KG1 (cell line): ENCODE measurements at regions not wholly inside any gene's neighbourhood (a gene's known extent, or its start where the extent isn't known, plus 50 kb on each side); places are given as distances from the start of the nearest gene placed in this dataset.
"Not testable (repeated sequence)": the region's sequence is repeated elsewhere in the genome, so short reads cannot be mapped to it uniquely, and the experiment has no call there.

Source experiments
- DNase-seq: peaks from one replicate; lab custom pipeline; 2025; lab: John Stamatoyannopoulos, UW

DNA sequence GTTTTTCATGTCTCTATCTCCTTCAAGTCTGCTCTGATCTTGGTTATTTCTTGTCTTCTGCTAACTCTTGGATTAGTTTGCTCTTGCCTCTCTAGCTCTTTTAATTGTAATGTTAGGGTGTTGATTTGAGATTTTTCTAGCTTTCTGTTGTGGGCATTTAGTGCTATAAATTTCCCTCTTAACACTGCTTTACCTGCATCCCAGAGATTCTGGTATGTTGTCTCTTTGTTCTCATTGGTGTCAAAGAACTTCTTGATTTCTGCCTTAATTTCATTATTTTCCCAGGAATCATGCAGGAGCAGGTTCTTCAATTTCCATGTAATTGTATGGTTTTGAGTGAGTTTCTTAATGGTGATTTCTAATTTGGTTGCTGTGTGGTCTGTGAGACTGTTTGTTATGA, 128.5 kb upstream of the ZNF267 start:
- not testable (repeated sequence) for DNase-seq

DNA sequence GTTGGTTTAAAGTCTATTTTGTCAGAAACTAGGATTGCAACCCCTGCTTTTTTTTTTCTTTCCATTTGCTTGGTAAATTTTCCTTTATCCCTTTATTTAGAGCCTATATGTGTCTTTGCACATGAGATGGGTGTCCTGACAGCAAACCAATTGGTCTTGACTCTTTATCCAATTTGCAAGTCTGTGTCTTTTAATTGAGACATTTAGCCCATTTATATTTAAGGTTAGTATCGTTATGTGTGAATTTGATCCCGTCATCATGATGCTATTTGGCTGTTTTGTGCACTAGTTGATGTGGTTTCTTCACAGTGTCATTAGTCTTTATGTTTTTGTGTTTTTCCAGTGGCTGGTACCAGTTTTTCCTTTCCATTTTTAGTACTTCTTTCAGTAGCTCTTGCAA, 127.7 kb upstream of the ZNF267 start:
- DNase-seq, result no peak

DNA sequence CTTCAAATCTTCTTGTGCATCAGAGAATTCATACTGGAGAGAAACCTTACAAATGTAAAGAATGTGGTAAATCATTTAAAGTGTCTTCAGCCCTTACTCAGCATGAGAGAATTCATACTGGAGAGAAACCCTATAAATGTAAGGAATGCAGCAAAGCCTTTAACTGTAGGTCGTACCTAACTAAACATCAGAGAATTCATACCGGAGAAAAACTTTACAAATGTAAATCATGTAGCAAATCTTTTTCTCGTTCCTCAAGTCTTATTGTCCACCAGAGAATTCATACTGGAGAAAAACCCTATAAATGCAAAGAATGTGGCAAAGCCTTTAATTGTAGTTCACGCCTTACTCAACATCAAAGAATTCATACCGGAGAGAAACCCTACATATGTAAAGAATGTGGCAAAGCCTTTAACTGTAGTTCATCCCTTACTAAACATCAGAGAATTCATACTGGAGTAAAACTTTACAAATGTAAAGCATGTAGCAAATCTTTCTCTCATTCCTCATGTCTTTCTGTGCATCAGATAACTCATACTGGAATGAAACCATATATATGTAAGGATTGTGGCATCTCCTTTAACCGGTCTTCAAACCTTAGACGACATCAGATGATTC, 118.5 kb upstream of the ZNF267 start:
- no peak for DNase-seq

DNA sequence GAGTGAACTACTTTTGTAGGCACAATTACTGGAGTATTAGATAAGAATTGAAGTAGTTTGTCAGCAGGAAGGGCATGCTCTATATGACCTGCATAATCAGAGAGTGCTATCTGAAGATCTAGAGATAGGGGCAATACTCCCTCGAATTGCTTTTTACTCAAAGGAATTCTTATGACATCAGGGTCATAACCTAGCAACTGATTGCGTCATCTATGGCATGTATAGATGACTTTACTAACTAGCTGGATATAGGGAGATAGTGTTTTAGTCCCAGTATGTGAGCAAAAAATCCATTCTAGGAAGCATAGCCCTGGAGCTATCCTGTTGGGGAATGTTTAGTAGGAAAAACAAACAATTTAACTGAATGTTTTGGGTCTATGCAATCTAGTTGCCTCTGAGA, 109.5 kb upstream of the ZNF267 start:
- DNase-seq, result no peak

DNA sequence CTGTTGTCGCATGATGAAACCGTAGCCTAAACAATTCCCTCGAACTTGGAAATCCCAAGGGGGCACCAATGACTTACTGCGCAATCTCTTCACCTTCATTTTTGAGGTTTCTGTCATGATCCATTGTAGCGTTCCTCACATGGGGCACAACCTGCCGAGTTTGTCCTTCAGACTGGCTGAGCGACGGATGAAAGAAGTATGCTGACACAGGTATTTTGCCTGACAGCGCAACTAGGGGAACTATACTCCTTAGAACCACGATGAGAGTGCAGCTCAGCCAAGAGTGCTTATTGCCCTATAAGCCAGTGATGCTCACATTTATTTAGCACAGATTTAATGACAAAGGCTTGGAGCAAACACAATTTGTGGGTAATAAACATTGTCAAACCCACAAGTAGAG, 106.3 kb upstream of the ZNF267 start:
- DNase-seq, result no peak

DNA sequence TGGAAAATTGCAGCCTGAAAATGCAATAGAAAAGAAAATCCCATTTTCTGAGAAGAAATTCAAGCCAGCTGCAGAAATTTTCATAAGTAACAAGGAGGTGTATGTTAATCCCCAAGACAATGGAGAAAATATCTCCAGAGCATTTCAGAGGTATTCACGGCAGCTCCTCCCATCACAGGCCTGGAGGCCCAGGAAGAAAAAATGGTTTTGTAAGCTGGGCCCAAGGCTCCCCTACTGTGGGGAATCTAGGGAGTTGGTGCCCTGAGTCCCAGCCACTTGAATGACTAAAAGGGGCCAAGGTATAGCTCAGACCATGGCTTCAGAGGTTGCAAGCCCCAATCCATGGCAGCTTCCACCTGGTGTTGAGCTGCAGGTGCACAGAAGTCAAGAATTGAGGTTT, 93.3 kb upstream of the ZNF267 start:
- DNase-seq, result no peak

DNA sequence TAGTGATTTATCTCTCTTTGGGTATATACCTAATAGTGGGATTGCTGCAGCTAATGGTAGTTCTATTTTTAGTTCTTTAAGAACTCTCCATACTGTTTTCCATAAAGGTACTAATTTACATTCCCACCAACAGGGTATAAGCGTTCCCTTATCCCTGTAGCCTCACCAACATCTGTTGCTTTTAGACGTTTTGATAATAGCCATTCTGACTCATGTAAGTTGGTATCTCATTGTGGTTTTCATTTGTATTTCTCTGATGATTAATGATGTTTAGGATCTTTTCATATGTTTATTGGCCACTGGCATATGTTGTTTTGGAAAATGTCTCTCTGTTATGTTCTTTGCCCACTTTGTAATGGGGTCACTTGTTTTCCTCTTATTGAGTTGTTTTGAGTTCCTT, 88.5 kb upstream of the ZNF267 start:
- no peak for DNase-seq

DNA sequence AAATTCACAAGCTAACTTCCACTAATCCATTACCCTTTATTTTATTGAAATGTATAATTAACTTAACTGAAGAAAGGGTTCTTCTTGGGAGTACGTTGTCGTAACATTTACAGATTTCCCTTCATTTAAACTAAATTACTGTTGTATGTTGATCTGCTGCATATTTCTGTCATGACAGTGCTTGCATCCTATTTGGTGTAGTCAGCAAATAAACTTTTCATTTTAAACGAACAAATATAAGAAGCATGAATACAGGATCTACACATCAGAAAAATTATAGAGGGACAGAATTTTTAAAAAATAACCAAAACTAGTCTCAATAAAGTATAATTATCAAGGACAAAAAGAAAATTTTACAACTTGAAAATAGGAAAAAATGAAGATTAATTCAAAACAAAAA, 66.5 kb upstream of the ZNF267 start:
- DNase-seq, result no peak

DNA sequence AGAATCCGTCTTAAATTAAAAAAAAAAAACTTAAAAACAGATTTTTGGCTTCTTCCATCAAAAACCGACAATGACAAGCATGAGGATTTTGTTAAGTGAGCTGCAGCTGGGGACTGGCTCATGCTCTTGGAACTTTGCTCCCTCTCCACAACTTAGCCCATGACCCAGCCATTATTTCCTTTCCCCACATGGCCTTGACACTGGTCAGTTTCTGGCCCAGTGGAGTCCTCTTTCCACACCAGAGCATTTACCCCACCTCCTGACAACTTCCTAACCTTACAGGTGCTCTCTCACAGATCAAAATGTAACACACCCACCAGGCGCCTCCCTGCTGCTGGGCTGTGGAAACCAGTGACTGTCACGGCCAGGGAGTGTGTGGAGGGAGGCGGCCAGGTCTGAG, 62.7 kb upstream of the ZNF267 start:
- no peak for DNase-seq

DNA sequence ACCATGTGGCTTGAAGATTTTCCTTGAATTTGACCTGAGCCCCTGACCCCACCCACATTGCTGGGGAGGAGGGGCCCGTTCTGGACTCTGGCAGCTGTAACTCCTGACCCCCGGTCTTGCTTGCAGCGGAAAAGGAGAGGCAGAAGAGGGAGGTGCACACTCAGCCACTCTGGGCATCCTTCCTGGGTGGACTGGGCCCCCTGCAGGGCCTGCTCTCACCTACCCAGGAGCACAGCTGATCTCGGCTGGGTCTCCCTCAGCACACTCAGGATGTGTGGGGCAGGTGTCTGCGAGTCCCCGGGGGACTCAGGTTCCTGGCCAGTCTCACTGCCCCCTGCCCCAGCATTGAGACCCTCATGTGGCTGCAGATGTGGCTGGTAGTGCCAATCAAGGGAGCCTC, 57.5 kb upstream of the ZNF267 start:
- DNase-seq, result not testable (repeated sequence)

DNA sequence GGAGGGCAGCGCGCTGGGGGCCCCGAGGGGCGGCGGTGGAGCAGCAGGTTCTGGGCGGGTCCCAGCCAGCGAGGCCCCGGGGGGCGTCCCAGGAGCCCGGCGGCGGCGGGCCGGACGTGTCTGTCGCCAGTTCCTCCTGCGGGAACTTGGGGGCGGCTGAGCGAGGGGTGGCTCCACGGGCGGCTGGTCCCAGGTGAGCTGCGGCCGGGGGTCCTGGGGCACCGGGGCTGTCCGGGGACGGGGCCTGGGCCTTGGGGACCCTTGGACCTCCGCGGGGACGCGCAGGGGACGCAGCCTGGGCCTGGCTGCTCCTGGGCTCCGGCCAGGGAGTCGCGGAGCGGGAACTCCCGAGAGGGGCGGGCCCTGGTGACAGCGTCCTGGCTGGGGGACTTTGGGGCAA, 54.2 kb upstream of the ZNF267 start:
- no peak for DNase-seq

DNA sequence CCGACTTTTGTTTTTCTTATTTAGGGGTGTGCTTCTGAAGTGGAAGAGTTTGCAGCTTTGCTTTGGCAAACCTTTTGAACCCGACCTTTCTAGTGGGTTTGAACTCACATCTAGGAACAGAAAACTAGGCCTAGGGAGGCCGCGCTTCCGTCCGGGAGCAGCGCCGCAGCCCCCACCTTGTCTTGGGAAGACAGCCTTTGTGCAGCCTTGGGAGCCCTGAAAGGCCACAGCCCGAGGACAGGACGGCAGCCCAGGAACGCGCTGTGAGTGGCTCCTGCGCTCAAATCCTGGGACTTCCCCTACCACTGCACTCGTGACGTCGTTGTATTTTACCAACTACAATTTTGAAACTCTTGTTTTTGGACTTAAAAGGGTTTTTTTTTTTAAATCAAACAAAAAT, 53.7 kb upstream of the ZNF267 start:
- no peak for DNase-seq
